Endothelial cell (in vitro differentiated cells): ENCODE measurements at regions not wholly inside any gene's neighbourhood (a gene's known extent, or its start where the extent isn't known, plus 50 kb on each side); places are given as distances from the start of the nearest gene placed in this dataset.

ENCODE experiments used
- DNase-seq: peaks from one replicate; pipeline ENCODE4 v3.0.0; 2021; ENCODE audit warnings: low spot score
- H3K27ac Mint-ChIP-seq: one replicate; pipeline ENCODE4 v1.8.0; 2021; ENCODE audit warnings: mixed read lengths, inconsistent platforms; ENCODE audit not compliant: unreplicated experiment
- H3K27me3 Mint-ChIP-seq: one replicate; pipeline ENCODE4 v1.8.0; 2021; ENCODE audit warnings: mild to moderate bottlenecking, moderate library complexity, mixed read lengths, inconsistent platforms; ENCODE audit not compliant: unreplicated experiment
- H3K36me3 Mint-ChIP-seq: one replicate; pipeline ENCODE4 v1.8.0; 2021; ENCODE audit warnings: mild to moderate bottlenecking, low read depth, mixed read lengths, inconsistent platforms; ENCODE audit not compliant: unreplicated experiment
- H3K4me1 Mint-ChIP-seq: one replicate; pipeline ENCODE4 v1.8.0; 2021; ENCODE audit warnings: mild to moderate bottlenecking, mixed read lengths, inconsistent platforms; ENCODE audit not compliant: unreplicated experiment
- H3K4me3 Mint-ChIP-seq: one replicate; pipeline ENCODE4 v1.8.0; 2021; ENCODE audit warnings: mild to moderate bottlenecking, mixed read lengths, inconsistent platforms; ENCODE audit not compliant: unreplicated experiment
- H3K9me3 Mint-ChIP-seq: one replicate; pipeline ENCODE4 v1.8.0; 2021; ENCODE audit warnings: mixed read lengths, inconsistent platforms; ENCODE audit not compliant: unreplicated experiment
- TF ChIP-seq, protein P1 (sequence below): fragments of 200-600 bp; sonication (generic); IDR thresholded peaks from one replicate; pipeline ENCODE4 v1.5.0; 2021; ENCODE audit warnings: antibody characterized with exemption; ENCODE audit not compliant: unreplicated experiment

DNA sequence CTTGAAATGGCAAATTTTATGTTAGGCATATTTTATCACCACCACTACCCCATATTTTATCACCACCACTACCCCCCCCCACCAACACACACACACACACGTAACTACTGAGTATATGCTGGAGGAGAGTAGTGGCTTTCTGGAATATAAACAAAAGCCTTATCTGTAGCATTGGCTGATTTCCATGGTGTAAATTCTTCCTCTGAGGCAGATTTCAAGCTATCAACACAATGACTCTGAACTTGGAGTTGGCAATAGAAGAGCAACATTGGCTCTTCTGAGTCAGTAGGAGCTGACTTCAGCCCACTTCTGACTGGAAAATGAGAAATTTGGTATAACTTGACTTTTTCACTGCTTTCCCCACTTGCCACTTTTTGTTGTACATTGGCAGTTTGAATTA lies 143.0 kb downstream of the CAVIN4 start:
- Mint-ChIP-seq H3K27me3 (no peaks in the 10 kb centered on the region), H3K9me3 (no peaks in the 10 kb centered on the region), H3K36me3 (no peaks in the 10 kb centered on the region), H3K4me3 (no peak overlapping the region), H3K27ac (no peak overlapping the region), H3K4me1 (no peaks in the 10 kb centered on the region)
- TF ChIP-seq, protein P1, sequence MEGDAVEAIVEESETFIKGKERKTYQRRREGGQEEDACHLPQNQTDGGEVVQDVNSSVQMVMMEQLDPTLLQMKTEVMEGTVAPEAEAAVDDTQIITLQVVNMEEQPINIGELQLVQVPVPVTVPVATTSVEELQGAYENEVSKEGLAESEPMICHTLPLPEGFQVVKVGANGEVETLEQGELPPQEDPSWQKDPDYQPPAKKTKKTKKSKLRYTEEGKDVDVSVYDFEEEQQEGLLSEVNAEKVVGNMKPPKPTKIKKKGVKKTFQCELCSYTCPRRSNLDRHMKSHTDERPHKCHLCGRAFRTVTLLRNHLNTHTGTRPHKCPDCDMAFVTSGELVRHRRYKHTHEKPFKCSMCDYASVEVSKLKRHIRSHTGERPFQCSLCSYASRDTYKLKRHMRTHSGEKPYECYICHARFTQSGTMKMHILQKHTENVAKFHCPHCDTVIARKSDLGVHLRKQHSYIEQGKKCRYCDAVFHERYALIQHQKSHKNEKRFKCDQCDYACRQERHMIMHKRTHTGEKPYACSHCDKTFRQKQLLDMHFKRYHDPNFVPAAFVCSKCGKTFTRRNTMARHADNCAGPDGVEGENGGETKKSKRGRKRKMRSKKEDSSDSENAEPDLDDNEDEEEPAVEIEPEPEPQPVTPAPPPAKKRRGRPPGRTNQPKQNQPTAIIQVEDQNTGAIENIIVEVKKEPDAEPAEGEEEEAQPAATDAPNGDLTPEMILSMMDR = no peak
- DNase-seq = no peak

DNA sequence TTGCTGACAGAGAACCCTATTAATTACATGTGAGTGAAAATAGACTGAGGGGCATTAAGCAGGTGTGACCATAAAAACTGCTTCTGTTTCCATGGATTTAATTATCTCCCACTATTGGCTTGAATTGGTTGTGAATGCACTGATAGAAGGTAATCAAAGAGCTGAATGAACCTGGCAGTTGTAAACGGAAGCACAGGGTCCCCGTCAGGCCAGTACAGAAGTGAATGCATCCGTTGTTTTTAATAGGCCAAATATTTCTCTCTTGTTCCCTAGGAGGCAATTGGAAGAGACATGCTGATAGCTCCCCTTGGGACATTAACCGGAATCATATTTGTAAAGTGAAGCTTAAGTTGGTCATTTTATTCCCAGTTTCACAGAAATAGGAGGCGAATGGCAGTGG lies 147.0 kb downstream of the CAVIN4 start:
- no peak overlapping the region for H3K27ac Mint-ChIP-seq
- H3K4me3 Mint-ChIP-seq = no peak overlapping the region
- TF ChIP-seq, protein P1 = no peak
- H3K9me3 Mint-ChIP-seq = no peaks in the 10 kb centered on the region
- no peak for DNase-seq
- H3K4me1 Mint-ChIP-seq = no peaks in the 10 kb centered on the region
- H3K36me3 Mint-ChIP-seq = no peaks in the 10 kb centered on the region
- H3K27me3 Mint-ChIP-seq = no peaks in the 10 kb centered on the region

DNA sequence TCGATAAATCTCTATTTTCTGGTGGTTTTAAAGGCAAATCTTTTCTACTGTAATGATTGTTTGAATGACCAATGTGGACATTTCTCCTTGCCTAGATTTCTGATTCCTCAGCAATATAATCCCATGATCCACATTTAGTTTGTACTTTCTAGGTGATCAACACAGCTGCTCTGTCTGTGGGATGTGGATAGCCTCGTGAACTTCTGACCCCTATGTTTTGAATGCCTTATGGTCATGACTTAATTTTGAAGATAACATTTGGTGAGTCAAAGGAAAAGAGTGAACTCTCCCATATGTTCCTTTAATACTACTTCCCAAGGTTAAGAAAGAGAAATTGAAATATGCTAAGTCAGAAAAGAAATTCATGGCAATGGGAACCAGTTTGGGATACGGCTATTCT lies 147.5 kb downstream of the CAVIN4 start:
- H3K27ac Mint-ChIP-seq = no peak overlapping the region
- H3K4me3 Mint-ChIP-seq = no peak overlapping the region
- no peaks in the 10 kb centered on the region for H3K9me3 Mint-ChIP-seq
- no peaks in the 10 kb centered on the region for H3K4me1 Mint-ChIP-seq
- TF ChIP-seq, protein P1 = no peak
- H3K27me3 Mint-ChIP-seq = no peaks in the 10 kb centered on the region
- no peaks in the 10 kb centered on the region for H3K36me3 Mint-ChIP-seq
- DNase-seq = no peak

DNA sequence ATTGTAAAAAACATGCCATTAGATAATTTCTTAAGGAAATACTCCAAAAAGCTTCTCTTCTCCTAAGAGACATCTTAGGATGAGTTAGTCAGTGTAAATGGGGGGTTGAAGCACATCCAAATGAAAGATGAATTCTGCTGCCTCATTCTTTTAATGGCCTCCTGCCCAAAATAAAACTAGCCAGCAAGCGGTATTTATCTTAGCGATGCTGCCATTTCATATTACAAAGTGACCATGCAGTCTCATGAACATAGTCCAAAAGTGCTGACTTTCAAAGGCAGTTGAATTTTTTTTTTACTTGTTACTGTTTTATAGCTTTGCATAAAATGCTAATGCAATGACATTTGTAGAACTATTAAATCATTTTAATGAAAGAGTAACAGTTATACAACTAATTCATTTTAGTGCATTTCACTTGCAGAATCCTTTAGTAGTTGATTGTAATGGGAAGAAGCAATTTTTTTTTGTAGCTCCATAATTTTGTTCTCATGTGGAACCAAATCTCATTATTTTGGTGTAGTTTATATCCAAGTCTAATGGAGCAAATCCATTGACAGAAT lies 151.5 kb downstream of the CAVIN4 start:
- Mint-ChIP-seq H3K27me3 (no peaks in the 10 kb centered on the region), H3K4me3 (no peak overlapping the region), H3K27ac (no peak overlapping the region), H3K9me3 (no peaks in the 10 kb centered on the region), H3K36me3 (no peaks in the 10 kb centered on the region), H3K4me1 (no peaks in the 10 kb centered on the region)
- DNase-seq = no peak
- TF ChIP-seq, protein P1 = no peak

DNA sequence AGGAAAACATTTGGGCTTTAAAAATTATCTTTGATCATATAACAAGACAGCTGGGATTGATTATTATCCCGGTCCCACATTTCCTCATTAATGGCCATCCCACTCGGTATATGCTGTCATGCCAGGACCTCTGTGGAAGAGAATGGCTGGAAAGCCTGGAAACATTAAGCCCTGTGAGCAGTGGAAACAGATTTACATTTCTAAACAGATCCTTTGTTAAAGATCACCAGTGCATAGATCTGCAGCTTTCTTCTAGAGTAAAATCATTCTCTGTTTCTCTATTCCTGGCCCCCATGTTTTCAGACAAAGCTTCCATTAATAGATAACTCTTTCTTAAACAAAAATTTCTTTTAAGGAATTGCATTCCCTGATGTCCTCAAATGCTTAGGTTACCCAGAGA lies 152.2 kb downstream of the CAVIN4 start:
- no peak for DNase-seq
- H3K27me3 Mint-ChIP-seq = no peaks in the 10 kb centered on the region
- no peaks in the 10 kb centered on the region for H3K4me1 Mint-ChIP-seq
- TF ChIP-seq, protein P1 = no peak
- H3K9me3 Mint-ChIP-seq = no peaks in the 10 kb centered on the region
- no peak overlapping the region for H3K27ac Mint-ChIP-seq
- no peaks in the 10 kb centered on the region for H3K36me3 Mint-ChIP-seq
- H3K4me3 Mint-ChIP-seq = no peak overlapping the region
